ENCODE measurements at regions not wholly inside any gene's neighbourhood (a gene's known extent, or its start where the extent isn't known, plus 50 kb on each side); places are given as distances from the start of the nearest gene placed in this dataset.

- TF ChIP-seq CTCF (IDR thresholded peaks at IDR 0.05): no peak
- TF ChIP-seq POLR2A (IDR thresholded peaks at IDR 0.05): no peak
Observed at GRCh38 chr12:34368079-34368478, 345.8 kb downstream of the ALG10 start.
